K562 (cell line): ENCODE measurements at regions not wholly inside any gene's neighbourhood (a gene's known extent, or its start where the extent isn't known, plus 50 kb on each side); places are given as distances from the start of the nearest gene placed in this dataset.

Experiments used
- ATAC-seq: fragments of 200-7000 bp; cut with Tn5 transposase; 3 replicates; pipeline ENCODE4 v1.9.1; 2020; ENCODE audit warnings: moderate library complexity
- BruUV-seq: library from RNA; stranded (reverse); fragments of 400-500 nt; replicated peaks from 2 replicates; lab custom pipeline; 2021; lab: Mats Ljungman, UMichigan
- CTCF ChIA-PET: fragments of 300-600 bp; formaldehyde crosslinking; extraction: SDS; loops from one replicate; lab custom pipeline; 2021; ENCODE audit warnings: low intra/inter-chr PET ratio; lab: Yijun Ruan, JAX
- POLR2A ChIA-PET: fragments of 300-600, 350-650 bp; sonication (Branson Sonifier 250); formaldehyde crosslinking; extraction: SDS; loops from one replicate; lab custom pipeline; 2021; ENCODE audit warnings: antibody characterized with exemption, inconsistent platforms; lab: Yijun Ruan, JAX
- DNase-seq, 4 experiments: peaks; one replicate each; pipeline versions ENCODE4 v3.0.0 to v3.0.0-alpha.2; 2011 to 2018; ENCODE audit warnings: low spot score in 3 of 4, mixed read lengths in 3 of 4; ENCODE audit errors: extremely low read depth in 1 of 4
- FAIRE-seq: peaks from 2 replicates; lab custom pipeline; 2011; peaks lifted over from hg19 to GRCh38; lab: Jason Lieb, UNC
- H2AFZ ChIP-seq: 2 replicates; pipeline ENCODE4 v1.6.0; 2011; ENCODE audit warnings: low read depth, low read length, control low read depth, inconsistent platforms
- H3K27ac ChIP-seq: fragments of 200-600 bp; 3 replicates; pipeline ENCODE4 v1.8.0; 2011; ENCODE audit warnings: low read depth, mild to moderate bottlenecking, control low read depth, inconsistent platforms, low read length, moderate library complexity, mixed read lengths; ENCODE audit errors: extremely low read depth
- H3K27me3 ChIP-seq, 2 experiments: fragments of 300-600 bp in 1 of 2; 2 replicates in 1 of 2; 3 replicates in 1 of 2; pipeline versions ENCODE4 v1.6.0 to v1.8.0; 2011; ENCODE audit warnings: inconsistent platforms in 2 of 2, low read length in 2 of 2, mild to moderate bottlenecking in 1 of 2, mixed read lengths in 1 of 2, moderate library complexity in 1 of 2; ENCODE audit not compliant: control insufficient read depth in 2 of 2, insufficient read depth in 2 of 2
- H3K36me3 ChIP-seq: fragments of 300-600 bp; 3 replicates; pipeline ENCODE4 v1.8.0; 2011; ENCODE audit warnings: mild to moderate bottlenecking, low read length, inconsistent platforms; ENCODE audit not compliant: control insufficient read depth, insufficient read depth
- H3K4me1 ChIP-seq, 2 experiments: fragments of 200-600 bp in 1 of 2; replicated peaks in 1 of 2; 2 replicates in 1 of 2; 3 replicates in 1 of 2; pipeline versions ENCODE4 v1.5.1 to v1.8.0; 2011; ENCODE audit warnings: inconsistent platforms in 2 of 2, low read length in 2 of 2, mild to moderate bottlenecking in 1 of 2, mixed read lengths in 1 of 2, moderate library complexity in 1 of 2; ENCODE audit not compliant: control insufficient read depth in 2 of 2, insufficient read depth in 2 of 2
- H3K4me2 ChIP-seq: 2 replicates; pipeline ENCODE4 v1.6.1; 2011; ENCODE audit warnings: low read length, control low read depth, inconsistent platforms, mixed read lengths; ENCODE audit not compliant: insufficient read depth
- H3K4me3 ChIP-seq: fragments of 200-600 bp; sonication (generic), shearing (Covaris generic); 2 replicates; pipeline ENCODE4 v1.5.1; 2016; ENCODE audit warnings: control low read depth, inconsistent platforms
- H3K79me2 ChIP-seq: fragments of 200-600 bp; 3 replicates; pipeline ENCODE4 v1.8.0; 2011; ENCODE audit warnings: low read length, inconsistent platforms; ENCODE audit not compliant: control insufficient read depth, insufficient read depth
- H3K9ac ChIP-seq, 2 experiments: 2 replicates each; pipeline versions ENCODE4 v1.6.0 to v1.6.1; 2011; ENCODE audit warnings: low read depth in 2 of 2, low read length in 2 of 2, control low read depth in 1 of 2, inconsistent platforms in 1 of 2, mild to moderate bottlenecking in 1 of 2, mixed read lengths in 1 of 2; ENCODE audit not compliant: insufficient read depth in 1 of 2
- H3K9me1 ChIP-seq: one replicate; pipeline ENCODE4 v1.6.0; 2011; ENCODE audit warnings: inconsistent platforms, mild to moderate bottlenecking, low read length, moderate library complexity; ENCODE audit not compliant: control insufficient read depth, insufficient read depth
- H3K9me3 ChIP-seq: replicated peaks from 2 replicates; pipeline ENCODE4 v1.5.1; 2011; ENCODE audit warnings: low read depth, low read length, inconsistent platforms; ENCODE audit not compliant: control insufficient read depth, insufficient read depth
- H4K20me1 ChIP-seq: replicated peaks from 2 replicates; pipeline ENCODE4 v1.6.1; 2011; ENCODE audit warnings: low read length, inconsistent platforms, mixed read lengths; ENCODE audit not compliant: control insufficient read depth, insufficient read depth
- EWSR1 ChIP-seq: fragments of 450-650 bp; IDR thresholded peaks from 2 replicates; pipeline ENCODE4 v1.6.1; 2018; ENCODE audit warnings: borderline replicate concordance, mild to moderate bottlenecking, low read depth, moderate library complexity; ENCODE audit not compliant: partially characterized antibody
- FUS ChIP-seq: fragments of 200-400 bp; formaldehyde crosslinking; optimal IDR thresholded peaks from 2 replicates; pipeline ENCODE3; 2017; ENCODE audit warnings: low read depth, low read length
- HCFC1 ChIP-seq: IDR thresholded peaks from 2 replicates; pipeline ENCODE4 v1.6.1; 2012; ENCODE audit warnings: low read depth, low read length, improper control_type of control experiment
- KLF13 ChIP-seq: fragments of 450-650 bp; IDR thresholded peaks from 2 replicates; pipeline ENCODE4 v1.6.1; 2016; ENCODE audit warnings: missing genetic modification characterization, low read depth, mild to moderate bottlenecking, missing compliant biosample characterization, moderate library complexity, borderline replicate concordance
- SMARCA4 ChIP-seq: fragments of 450-650 bp; IDR thresholded peaks from 2 replicates; pipeline ENCODE4 v1.6.1; 2016
- SPI1 ChIP-seq: IDR thresholded peaks from 2 replicates; pipeline ENCODE4 v1.6.1; 2011; ENCODE audit warnings: low read depth, low read length, control low read depth, borderline replicate concordance
- SRSF3 ChIP-seq: fragments of 200-400 bp; formaldehyde crosslinking; IDR thresholded peaks from 2 replicates; pipeline ENCODE4 v1.6.1; 2016; ENCODE audit warnings: mild to moderate bottlenecking, low read length, moderate library complexity; ENCODE audit not compliant: insufficient read depth
- XRCC5 ChIP-seq: fragments of 200-400 bp; formaldehyde crosslinking; IDR thresholded peaks from 2 replicates; pipeline ENCODE4 v1.6.1; 2017; ENCODE audit warnings: low read depth, mild to moderate bottlenecking, low read length
- ZHX1 ChIP-seq: fragments of 150-350 bp; conservative IDR thresholded peaks from 2 replicates; pipeline ENCODE4 v1.6.1; 2014; ENCODE audit warnings: low read length
- ZNF24 ChIP-seq: fragments of 450-650 bp; IDR thresholded peaks from 2 replicates; pipeline ENCODE4 v1.6.1; 2016
- ZNF583 ChIP-seq: fragments of 250-450 bp; sonication (Bioruptor Pico); IDR thresholded peaks from 2 replicates; pipeline ENCODE4 v1.4.0; 2020
- WGBS: fragments of 100-300 bp; shearing (Covaris generic); methylation state at CpG from one replicate; pipeline ENCODE4 v1.1.6; 2016; ENCODE audit warnings: low coverage, mixed read lengths; ENCODE audit not compliant: insufficient coverage; ENCODE audit errors: missing lambda C conversion rate; 5-methylcytosine and 5-hydroxymethylcytosine counted together
- in situ Hi-C: fragments of 300-500 bp; cut with MboI; formaldehyde crosslinking; loops from 4 replicates; pipeline ENCODE4 v1.15.0; 2018; ENCODE audit warnings: inconsistent platforms, mixed read lengths
- intact Hi-C: fragments of 100-400 bp; cut with micrococcal nuclease; formaldehyde crosslinking; loops from 2 replicates; pipeline ENCODE4 v1.14.2; 2022
- TF ChIP-seq, protein P1 (sequence below): IDR thresholded peaks from 3 replicates; pipeline ENCODE4 v1.6.1; 2011; ENCODE audit warnings: borderline replicate concordance, mild to moderate bottlenecking; ENCODE audit not compliant: insufficient read length, insufficient read depth

DNA sequence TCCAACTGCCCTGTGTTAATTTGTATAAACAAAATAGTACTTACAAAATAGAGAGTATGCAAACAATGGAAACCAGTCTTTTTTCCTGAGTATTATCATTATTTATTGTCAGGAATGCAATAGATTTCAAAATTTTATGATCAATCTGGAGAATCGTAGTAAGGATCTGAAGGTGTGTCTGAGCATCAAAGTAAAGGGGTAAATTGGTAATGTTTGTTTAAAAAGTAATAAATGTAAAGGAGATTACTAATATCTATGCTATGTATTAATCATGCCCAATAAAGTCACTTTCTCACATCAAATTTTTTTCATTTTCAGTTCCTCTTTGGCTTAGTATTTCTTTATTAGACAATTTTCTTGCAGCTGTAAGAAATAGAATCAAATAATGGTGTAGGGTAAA lies 1507.1 kb upstream of the PCDH7 start:
- Histone ChIP-seq H3K4me3 (no peak overlapping the region), H3K9ac (no peak overlapping the region), H3K9me3 (no peaks in the 10 kb centered on the region), H3K36me3 (no peaks in the 10 kb centered on the region), H3K4me1 (no peaks in the 10 kb centered on the region), H4K20me1 (no peaks in the 10 kb centered on the region), H3K27me3 (no peaks in the 10 kb centered on the region), H3K9me1 (no peaks in the 10 kb centered on the region), H2AFZ (no peak overlapping the region), H3K27ac (no peak overlapping the region), H3K4me2 (no peak overlapping the region), H3K79me2 (no peaks in the 10 kb centered on the region)
- POLR2A ChIA-PET = no interaction called here
- no TSS peak for BruUV-seq
- FAIRE-seq = no peak
- CTCF ChIA-PET = interaction anchor here (0.6 kb wide), 1 partner anchor 1042 kb away, joined by 3 read pairs; no protein-coding TSS in a partner anchor
- no peak for TF ChIP-seq KLF13 (tag)
- TF ChIP-seq ZNF24 = no peak
- no peak for TF ChIP-seq XRCC5
- no peak for TF ChIP-seq ZNF583
- no peak for TF ChIP-seq HCFC1
- TF ChIP-seq SRSF3 = no peak
- TF ChIP-seq EWSR1 = no peak
- TF ChIP-seq, protein P1, sequence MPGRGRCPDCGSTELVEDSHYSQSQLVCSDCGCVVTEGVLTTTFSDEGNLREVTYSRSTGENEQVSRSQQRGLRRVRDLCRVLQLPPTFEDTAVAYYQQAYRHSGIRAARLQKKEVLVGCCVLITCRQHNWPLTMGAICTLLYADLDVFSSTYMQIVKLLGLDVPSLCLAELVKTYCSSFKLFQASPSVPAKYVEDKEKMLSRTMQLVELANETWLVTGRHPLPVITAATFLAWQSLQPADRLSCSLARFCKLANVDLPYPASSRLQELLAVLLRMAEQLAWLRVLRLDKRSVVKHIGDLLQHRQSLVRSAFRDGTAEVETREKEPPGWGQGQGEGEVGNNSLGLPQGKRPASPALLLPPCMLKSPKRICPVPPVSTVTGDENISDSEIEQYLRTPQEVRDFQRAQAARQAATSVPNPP = no peak
- no peak for TF ChIP-seq ZHX1
- TF ChIP-seq SMARCA4 = no peak
- no peak for TF ChIP-seq SPI1
- TF ChIP-seq FUS = no peak
- no peak for DNase-seq
- WGBS = 0% methylated on average over 1 of the region's 1 CpG
- ATAC-seq = no peak
- in situ Hi-C loops (no loop called here), intact Hi-C loops (no loop called here)
